ENCODE measurements at regions not wholly inside any gene's neighbourhood (a gene's known extent, or its start where the extent isn't known, plus 50 kb on each side); places are given as distances from the start of the nearest gene placed in this dataset.

- intact Hi-C loops (cut with DNase I): no loop called here
- Histone ChIP-seq H3K4me1 (peaks cover 0 to 7% of the 10 kb centered on the region in 2 donors), H3K4me3 (no peak overlapping the region), H3K36me3 (no peaks in the 10 kb centered on the region), H3K27me3 (no peaks in the 10 kb centered on the region), H3K9me3 (no peaks in the 10 kb centered on the region), H3K27ac (peak overlapping the region in 1 of 2 donors; percentile 27)
- DNase-seq (ENCODE audit: low spot score in 2 of 2): no peak
- TF ChIP-seq CTCF (IDR thresholded peaks at IDR 0.05): no peak
Measured at GRCh38 chr7:47038621-47039020, 543.3 kb downstream of the TNS3 start.

- H3K27ac ChIP-seq: no peak overlapping the region
- intact Hi-C loops (cut with DNase I): no loop called here
- no peak for TF ChIP-seq CTCF (IDR thresholded peaks at IDR 0.05)
- DNase-seq (ENCODE audit: low spot score in 2 of 2): no peak
- no peak overlapping the region for H3K4me3 ChIP-seq
- H3K27me3 ChIP-seq: no peaks in the 10 kb centered on the region
- H3K4me1 ChIP-seq: peaks cover 0 to 7% of the 10 kb centered on the region in 2 donors
- no peaks in the 10 kb centered on the region for H3K9me3 ChIP-seq
- H3K36me3 ChIP-seq: no peaks in the 10 kb centered on the region
Measured at GRCh38 chr7:47037607-47038006, 544.3 kb downstream of the TNS3 start.

- no peak overlapping the region for H3K27ac ChIP-seq
- no peak for TF ChIP-seq CTCF (IDR thresholded peaks at IDR 0.05)
- no peak overlapping the region for H3K4me3 ChIP-seq
- H3K36me3 ChIP-seq: no peaks in the 10 kb centered on the region
- no peaks in the 10 kb centered on the region for H3K27me3 ChIP-seq
- DNase-seq (ENCODE audit: low spot score in 2 of 2): no peak
- peaks cover 0 to 7% of the 10 kb centered on the region in 2 donors for H3K4me1 ChIP-seq
- no peaks in the 10 kb centered on the region for H3K9me3 ChIP-seq
- intact Hi-C loops (cut with DNase I): no loop called here
Measured at GRCh38 chr7:47036909-47037308, 545.0 kb downstream of the TNS3 start.

- no peak for DNase-seq (ENCODE audit: low spot score in 2 of 2)
- H3K4me3 ChIP-seq: no peak overlapping the region
- TF ChIP-seq CTCF (IDR thresholded peaks at IDR 0.05): no peak
- H3K27ac ChIP-seq: no peak overlapping the region
- H3K9me3 ChIP-seq: no peaks in the 10 kb centered on the region
- H3K36me3 ChIP-seq: no peaks in the 10 kb centered on the region
- intact Hi-C loops (cut with DNase I): no loop called here
- peaks cover 0 to 7% of the 10 kb centered on the region in 2 donors for H3K4me1 ChIP-seq
- no peaks in the 10 kb centered on the region for H3K27me3 ChIP-seq
Measured at GRCh38 chr7:47035522-47035921, 546.4 kb downstream of the TNS3 start.

- Histone ChIP-seq H3K9me3 (no peaks in the 10 kb centered on the region), H3K36me3 (no peaks in the 10 kb centered on the region), H3K4me3 (no peak overlapping the region), H3K4me1 (peaks cover 0 to 2% of the 10 kb centered on the region in 2 donors), H3K27ac (no peak overlapping the region), H3K27me3 (no peaks in the 10 kb centered on the region)
- intact Hi-C loops (cut with DNase I): no loop called here
- no peak for TF ChIP-seq CTCF (IDR thresholded peaks at IDR 0.05)
- DNase-seq (ENCODE audit: low spot score in 2 of 2): no peak
Measured at GRCh38 chr7:47034180-47034579, 547.7 kb downstream of the TNS3 start.

- Histone ChIP-seq H3K27ac (no peak overlapping the region), H3K36me3 (no peaks in the 10 kb centered on the region), H3K4me3 (no peak overlapping the region), H3K9me3 (no peaks in the 10 kb centered on the region), H3K4me1 (no peaks in the 10 kb centered on the region), H3K27me3 (no peaks in the 10 kb centered on the region)
- TF ChIP-seq CTCF (IDR thresholded peaks at IDR 0.05): no peak
- DNase-seq (ENCODE audit: low spot score in 2 of 2): no peak
- intact Hi-C loops (cut with DNase I): no loop called here
Measured at GRCh38 chr7:47032536-47032908, 549.4 kb downstream of the TNS3 start.

All from ascending aorta (tissue), 2 donors.